Stimulated activated CD4-positive, alpha-beta T cell treated with anti-CD3 and anti-CD28 coated beads, Interleukin-15, amount 100 ng/mL, for 48 hours (primary cell): ENCODE measurements at regions not wholly inside any gene's neighbourhood (a gene's known extent, or its start where the extent isn't known, plus 50 kb on each side); places are given as distances from the start of the nearest gene placed in this dataset.
A peak's percentile ranks its signal among the peaks of the same experiment; 100 is the strongest.

Source experiments
- DNase-seq, 2 donors: peaks; one replicate each; pipeline ENCODE4 v3.0.0-alpha.2; 2020; ENCODE audit warnings: low read depth in 2 of 2

- DNase-seq: no peak
Observed at GRCh38 chr11:113634940-113635575, 71.0 kb downstream of the TMPRSS5 start.

- no peak for DNase-seq
Observed at GRCh38 chr11:113632981-113633380, 73.1 kb downstream of the TMPRSS5 start.

- DNase-seq: no peak
Observed at GRCh38 chr11:113629562-113629961, 76.5 kb downstream of the TMPRSS5 start.

- no peak for DNase-seq
Observed at GRCh38 chr11:113628912-113629311, 77.2 kb downstream of the TMPRSS5 start.

- DNase-seq: no peak
Observed at GRCh38 chr11:113627946-113628345, 78.2 kb downstream of the TMPRSS5 start.

GRCh38 chr11:113627297-113627696 lies 78.8 kb downstream of the TMPRSS5 start:
- no peak for DNase-seq

GRCh38 chr11:113626736-113627135 lies 79.4 kb downstream of the TMPRSS5 start:
- no peak for DNase-seq

DNA sequence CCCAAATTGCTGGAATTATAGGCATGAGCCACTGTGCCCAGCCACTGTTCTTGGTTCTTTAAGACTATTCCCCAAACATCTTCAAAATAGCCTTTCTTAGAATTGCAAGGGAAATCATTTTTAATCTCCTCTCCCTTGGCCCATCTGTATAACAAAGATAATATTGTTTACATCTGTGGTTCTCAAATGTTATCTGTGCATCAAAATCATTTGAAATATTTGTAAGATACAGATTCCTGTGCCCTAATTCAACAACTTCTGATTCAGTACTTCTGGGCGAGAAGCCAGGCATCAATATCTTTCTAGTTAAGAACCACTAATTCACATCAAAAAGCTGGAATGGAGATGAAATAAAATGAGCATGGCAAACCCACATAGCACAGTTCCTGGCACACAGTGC lies 83.0 kb downstream of the TMPRSS5 start:
- no peak for DNase-seq

DNA sequence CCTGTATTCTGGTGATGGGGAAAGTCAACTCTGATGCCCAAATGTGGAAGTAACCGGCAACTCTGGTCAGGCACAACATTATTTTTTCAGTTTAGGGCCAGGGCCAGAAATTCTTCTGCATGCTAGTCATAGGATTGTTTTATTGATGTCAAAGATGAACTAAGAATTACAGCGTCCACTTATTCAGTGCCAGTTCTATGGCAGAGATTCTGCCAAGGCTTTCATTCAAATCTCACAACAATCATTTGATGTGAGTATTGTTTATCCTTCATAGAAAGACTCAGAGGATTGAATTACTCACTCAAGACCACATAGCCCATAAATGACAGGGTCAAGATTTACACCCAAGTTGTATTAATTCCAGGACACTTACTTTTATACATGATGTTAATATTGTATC lies 87.7 kb downstream of the TMPRSS5 start:
- no peak for DNase-seq

DNA sequence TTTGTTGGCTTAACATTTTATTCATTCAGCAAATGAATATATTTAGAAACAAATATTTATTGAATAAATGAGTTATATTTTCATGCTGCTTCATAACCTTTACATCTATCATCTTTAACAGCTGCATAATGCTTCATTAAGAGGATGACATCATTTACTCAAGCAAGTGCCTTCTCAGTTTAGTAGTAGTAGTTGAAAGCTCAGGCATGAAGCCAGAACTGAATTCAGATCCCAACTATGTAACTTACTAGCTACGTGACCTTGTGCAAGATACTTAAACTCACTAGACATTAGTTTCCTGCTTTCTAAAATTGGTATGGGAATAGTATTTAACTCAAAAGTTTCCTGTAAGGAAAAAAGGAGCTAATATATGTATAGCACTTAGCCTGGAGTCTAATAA lies 90.3 kb downstream of the TMPRSS5 start:
- DNase-seq: no peak

DNA sequence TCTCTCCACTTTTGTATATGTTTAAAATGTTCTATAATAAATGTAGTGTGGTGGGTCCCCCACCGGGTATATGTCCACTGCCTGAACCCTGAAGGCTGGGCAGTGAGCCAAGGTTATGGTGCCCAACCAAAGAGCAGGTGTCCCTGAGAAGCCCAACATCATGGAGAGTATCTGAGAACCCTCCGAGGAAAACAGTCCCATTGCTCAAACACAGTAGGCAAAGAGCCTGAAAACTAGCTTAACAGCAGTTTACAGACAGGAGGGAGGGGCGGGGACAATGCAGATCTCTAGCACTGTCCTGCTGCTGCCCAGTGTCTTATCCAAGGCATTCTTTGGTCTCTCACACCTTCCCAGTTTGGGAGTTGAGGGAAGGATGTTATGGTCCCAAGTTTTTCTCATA lies 91.0 kb downstream of the TMPRSS5 start:
- no peak for DNase-seq

DNA sequence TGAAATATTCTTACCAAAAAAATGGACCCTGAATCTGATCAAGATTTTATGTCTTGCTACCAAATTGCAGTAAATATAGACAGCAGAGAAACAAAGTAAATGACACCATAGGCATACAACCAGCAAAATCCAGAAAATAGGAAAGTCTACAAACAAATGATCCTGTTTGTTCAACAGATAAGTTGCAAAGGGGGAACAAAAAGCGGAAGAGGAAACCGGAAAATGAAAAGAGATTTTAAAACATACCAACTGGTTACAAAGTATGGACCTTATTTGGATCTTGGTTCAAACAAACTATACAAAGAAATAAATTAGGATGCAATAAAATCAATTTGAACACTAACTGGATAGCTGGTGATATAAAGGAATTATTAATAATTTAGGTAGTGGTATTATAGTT lies 92.0 kb downstream of the TMPRSS5 start:
- no peak for DNase-seq

DNA sequence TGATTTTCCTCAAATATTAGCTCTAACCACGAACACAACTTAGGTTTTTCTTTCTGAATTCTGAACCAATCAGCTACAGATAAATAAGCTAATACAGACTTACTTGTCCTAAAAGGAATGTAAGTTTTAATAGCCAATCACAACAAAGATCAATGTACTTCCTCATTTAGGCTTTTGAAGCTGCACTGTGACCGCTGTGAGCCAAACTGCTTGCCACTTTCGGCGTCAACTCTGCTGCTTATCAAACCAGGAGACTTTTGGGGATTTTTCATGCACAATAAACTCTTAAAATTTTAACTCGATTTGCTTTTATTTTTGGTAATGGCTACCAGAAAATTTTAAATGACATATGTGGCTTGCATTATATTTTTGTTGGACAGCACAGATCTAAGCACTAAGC lies 92.5 kb downstream of the TMPRSS5 start:
- no peak for DNase-seq

- no peak for DNase-seq
Observed at GRCh38 chr11:113604186-113604585, 101.9 kb downstream of the TMPRSS5 start.

DNA sequence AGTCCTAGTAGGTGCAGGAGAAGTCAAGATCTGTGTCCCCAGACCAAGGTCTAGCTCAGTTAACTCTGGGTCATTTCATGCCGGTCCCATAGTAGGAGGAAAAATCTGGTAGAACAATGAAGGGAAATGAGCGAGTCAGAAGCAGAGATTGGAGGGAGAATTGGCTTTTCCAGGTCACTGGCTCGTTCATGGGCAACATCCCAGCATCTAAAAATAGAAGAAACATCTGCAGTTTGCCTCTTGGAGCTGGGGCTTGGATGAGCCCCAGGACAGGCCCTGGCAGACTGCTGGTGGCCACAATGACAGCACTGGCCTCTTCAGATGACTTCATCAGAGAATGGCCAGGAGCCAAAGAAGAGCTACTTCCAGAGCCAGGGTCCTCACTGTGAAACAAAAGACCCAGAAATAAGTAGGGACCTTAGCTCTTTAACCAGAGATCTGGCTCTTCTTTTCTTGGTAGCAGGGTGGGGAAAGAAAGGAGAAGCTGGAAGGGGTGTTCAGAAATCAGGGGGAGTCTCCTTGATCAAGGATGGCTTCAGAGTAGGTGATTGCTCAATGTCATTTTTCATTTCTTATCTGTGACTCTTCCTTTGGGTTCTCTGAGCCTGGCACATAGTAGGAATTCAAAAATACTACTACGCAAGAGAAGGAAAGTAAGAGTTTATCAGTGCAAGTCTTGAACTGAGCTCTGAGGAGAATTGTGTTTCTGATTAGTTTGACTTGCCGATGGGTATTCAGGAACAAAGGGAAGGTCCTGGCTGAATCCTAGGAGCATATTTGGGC lies 102.6 kb downstream of the TMPRSS5 start:
- DNase-seq: no peak

DNA sequence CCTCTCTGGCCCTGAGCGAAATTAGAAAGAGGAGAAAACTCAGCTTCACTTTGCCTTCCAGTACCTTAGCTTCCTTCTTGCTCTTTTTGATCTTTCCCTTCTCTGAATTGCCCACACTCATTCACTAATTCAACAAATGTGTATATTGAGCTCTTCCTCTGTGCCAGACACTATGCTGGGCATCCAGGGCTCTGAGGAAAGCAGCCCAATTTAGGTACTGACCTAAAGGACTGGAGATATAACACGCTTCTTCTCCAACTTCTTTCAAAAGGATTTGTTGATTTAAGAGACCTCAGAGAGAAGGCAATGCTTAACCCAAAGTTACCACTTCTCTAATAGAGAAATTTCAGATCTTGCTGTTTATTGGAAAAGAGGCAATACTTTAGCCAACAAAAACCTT lies 103.6 kb downstream of the TMPRSS5 start:
- DNase-seq: no peak

GRCh38 chr11:113596658-113597057 lies 109.5 kb downstream of the TMPRSS5 start:
- no peak for DNase-seq

- DNase-seq: no peak
Observed at GRCh38 chr11:113595810-113596594, 110.1 kb downstream of the TMPRSS5 start.

DNA sequence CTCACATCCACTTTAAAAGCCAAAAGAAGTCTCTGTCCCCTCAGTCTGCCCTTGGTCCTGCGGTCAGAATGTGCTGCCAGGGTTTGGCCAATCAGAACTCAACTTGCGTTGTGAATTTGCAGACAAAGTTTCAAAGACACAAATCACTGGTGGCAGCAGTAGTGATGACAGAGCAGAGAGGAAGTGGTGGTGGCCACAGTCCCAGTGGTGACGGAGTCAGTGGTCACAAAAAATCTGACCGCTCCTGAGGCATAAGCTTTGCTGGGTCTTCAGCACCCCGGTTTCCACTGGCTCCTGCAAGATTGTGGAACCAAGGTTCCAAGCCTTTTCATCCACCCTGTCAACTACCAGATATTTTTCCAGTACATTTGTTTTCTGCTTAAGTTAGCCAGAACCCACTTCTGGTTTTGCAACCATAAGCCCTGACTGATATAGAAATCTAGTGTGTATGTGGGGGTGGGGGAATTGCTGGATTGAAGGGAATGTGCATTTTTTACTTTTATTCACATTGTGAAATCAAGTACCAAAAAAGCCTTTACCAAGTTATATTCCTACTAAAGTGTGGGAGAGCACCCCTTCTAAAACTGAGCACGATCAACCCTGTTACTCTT lies 112.3 kb downstream of the TMPRSS5 start:
- DNase-seq: peak in 1 of 2 donors; percentile 22

DNA sequence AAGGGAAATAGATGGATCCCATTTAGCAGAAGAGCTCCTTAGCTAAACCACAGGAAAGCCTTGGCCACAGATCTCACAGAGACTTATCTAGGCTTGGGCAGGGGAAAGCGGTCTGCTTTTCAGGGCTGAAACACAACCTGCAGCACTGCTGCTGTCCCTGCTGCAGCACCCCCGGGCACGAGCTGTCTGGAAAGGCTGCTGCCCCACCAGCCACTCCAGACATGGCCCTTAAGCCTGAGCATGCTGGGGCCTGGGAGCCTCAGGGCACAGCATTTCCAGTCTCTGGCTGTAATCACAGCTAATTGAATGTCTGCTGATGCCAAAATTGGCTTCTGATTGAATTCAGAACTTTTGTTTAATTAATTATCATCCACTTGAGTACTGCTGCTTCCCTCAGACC lies 115.0 kb downstream of the TMPRSS5 start:
- no peak for DNase-seq

- DNase-seq: peak; percentile 27 to 40
Observed at GRCh38 chr11:113587308-113587739, 112.1 kb upstream of the DRD2 start.

DNA sequence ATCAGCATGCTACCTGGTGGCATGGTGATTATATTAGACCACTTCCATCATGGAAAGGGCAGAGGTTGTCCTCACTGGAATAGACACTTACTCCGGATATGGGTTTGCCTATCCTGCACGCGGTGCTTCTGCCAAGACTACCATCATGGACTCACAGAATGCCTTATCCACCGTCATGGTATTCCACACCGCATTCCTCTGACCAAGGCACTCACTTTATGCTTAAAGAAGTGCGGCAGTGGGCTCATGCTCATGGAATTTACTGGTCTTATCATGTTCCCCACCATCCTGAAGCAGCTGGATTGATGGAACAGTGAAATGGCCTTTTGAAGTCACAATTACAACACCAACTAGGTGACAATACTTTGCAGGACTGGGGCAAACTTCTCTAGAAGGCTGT lies 109.2 kb upstream of the DRD2 start:
- no peak for DNase-seq
